HCT116 (cell line): ENCODE measurements at regions not wholly inside any gene's neighbourhood (a gene's known extent, or its start where the extent isn't known, plus 50 kb on each side); places are given as distances from the start of the nearest gene placed in this dataset.

ENCODE experiments used
- ATAC-seq: fragments of 200-7000 bp; cut with Tn5 transposase; 2 replicates; pipeline ENCODE4 v1.9.1; 2020; ENCODE audit warnings: mild to moderate bottlenecking, moderate library complexity
- BruUV-seq: library from RNA; stranded (reverse); fragments of 400-500 nt; replicated peaks from 2 replicates; lab custom pipeline; 2021; lab: Mats Ljungman, UMichigan
- CTCF ChIA-PET: fragments of 300-600 bp; sonication (Branson Sonifier 250); formaldehyde crosslinking; loops from one replicate; lab custom pipeline; 2021; ENCODE audit warnings: antibody characterized with exemption; lab: Charles Lee
- POLR2A ChIA-PET: fragments of 300-600, 350-600 bp; sonication (Branson Sonifier 250); formaldehyde crosslinking; loops from one replicate; lab custom pipeline; 2021; ENCODE audit warnings: antibody characterized with exemption; lab: Charles Lee
- RAD21 ChIA-PET, 2 experiments: fragments of 300-600 bp; sonication (Branson Sonifier 250); formaldehyde crosslinking; loops; one replicate each; lab custom pipeline; 2023; ENCODE audit warnings: low total read pairs in 2 of 2; ENCODE audit not compliant: uncharacterized antibody in 2 of 2, unreplicated experiment in 2 of 2, low non-redundant PET in 1 of 2; lab: Charles Lee
- DNase-seq: peaks from one replicate; pipeline ENCODE4 v3.0.0-alpha.2; 2010; ENCODE audit warnings: low read depth, low spot score
- H2AFZ ChIP-seq: fragments of 200-600 bp; shearing (Covaris generic), sonication (generic); 2 replicates; pipeline ENCODE4 v1.6.1; 2017; ENCODE audit warnings: low read depth, mixed run types, mixed read lengths, antibody characterized with exemption, low read length; ENCODE audit not compliant: poor library complexity, severe bottlenecking
- H3K27ac ChIP-seq: 2 replicates; pipeline ENCODE4 v1.5.1; 2012; ENCODE audit warnings: low read depth, low read length
- H3K27me3 ChIP-seq: fragments of 200-600 bp; sonication (generic); 2 replicates; pipeline ENCODE4 v1.6.1; 2016; ENCODE audit warnings: mixed run types, low read length, mixed read lengths; ENCODE audit not compliant: insufficient read depth
- H3K36me3 ChIP-seq, 2 experiments: fragments of 200-500 bp in 1 of 2; fragments of 200-600 bp in 1 of 2; sonication (Bioruptor generic) in 1 of 2; sonication (generic) in 1 of 2; 2 replicates each; pipeline versions ENCODE4 v1.5.1 to v1.6.1; 2014 to 2016; ENCODE audit warnings: low read length in 2 of 2, inconsistent platforms in 1 of 2, mixed read lengths in 1 of 2, mixed run types in 1 of 2; ENCODE audit not compliant: insufficient read depth in 2 of 2, control insufficient read depth in 1 of 2
- H3K4me1 ChIP-seq, 2 experiments: fragments of 200-600 bp in 1 of 2; sonication (generic) in 1 of 2; 2 replicates each; pipeline versions ENCODE4 v1.5.1 to v1.6.1; 2012 to 2017; ENCODE audit warnings: low read length in 2 of 2, inconsistent platforms in 1 of 2, mild to moderate bottlenecking in 1 of 2, mixed read lengths in 1 of 2, mixed run types in 1 of 2, moderate library complexity in 1 of 2; ENCODE audit not compliant: insufficient read depth in 2 of 2, control insufficient read depth in 1 of 2
- H3K4me2 ChIP-seq: fragments of 200-600 bp; sonication (generic); 2 replicates; pipeline ENCODE4 v1.6.1; 2017; ENCODE audit warnings: mixed run types, low read length, mixed read lengths
- H3K4me3 ChIP-seq, 2 experiments: fragments of 200-600 bp in 1 of 2; sonication (generic) in 1 of 2; replicated peaks in 1 of 2; 2 replicates each; pipeline ENCODE4 v1.5.1; 2011 to 2016; ENCODE audit warnings: low read length in 2 of 2, control low read depth in 1 of 2, low read depth in 1 of 2, mild to moderate bottlenecking in 1 of 2, mixed read lengths in 1 of 2, mixed run types in 1 of 2
- H3K79me2 ChIP-seq: fragments of 200-600 bp; sonication (generic); 2 replicates; pipeline ENCODE4 v1.6.1; 2017; ENCODE audit warnings: mild to moderate bottlenecking, mixed run types, low read length, moderate library complexity, mixed read lengths; ENCODE audit not compliant: insufficient read depth
- H3K9ac ChIP-seq: fragments of 200-600 bp; sonication (generic); 2 replicates; pipeline ENCODE4 v1.6.1; 2016; ENCODE audit warnings: low read length, mixed read lengths
- H3K9me2 ChIP-seq: fragments of 200-600 bp; sonication (generic), shearing (Covaris generic); 2 replicates; pipeline ENCODE4 v1.6.1; 2017; ENCODE audit warnings: mixed run types, mild to moderate bottlenecking, moderate library complexity; ENCODE audit not compliant: insufficient read depth
- H3K9me3 ChIP-seq, 2 experiments: fragments of 200-500 bp in 1 of 2; fragments of 200-600 bp in 1 of 2; sonication (Bioruptor generic) in 1 of 2; sonication (generic) in 1 of 2; 2 replicates each; pipeline ENCODE4 v1.6.1; 2014 to 2017; ENCODE audit warnings: low read length in 2 of 2, mixed read lengths in 2 of 2, inconsistent platforms in 1 of 2, low read depth in 1 of 2, mild to moderate bottlenecking in 1 of 2, mixed run types in 1 of 2, moderate library complexity in 1 of 2; ENCODE audit not compliant: control insufficient read depth in 1 of 2, insufficient read depth in 1 of 2
- H4K20me1 ChIP-seq: fragments of 200-600 bp; sonication (generic), shearing (Covaris generic); 2 replicates; pipeline ENCODE4 v1.6.1; 2017; ENCODE audit warnings: mixed run types, mild to moderate bottlenecking, moderate library complexity; ENCODE audit not compliant: insufficient read depth
- EZH2 ChIP-seq: fragments of 200-600 bp; sonication (generic); IDR thresholded peaks from 2 replicates; pipeline ENCODE4 v1.6.1; 2017; ENCODE audit warnings: antibody characterized with exemption, mixed run types
- EZH2phosphoT487 ChIP-seq: fragments of 200-600 bp; IDR thresholded peaks from 2 replicates; pipeline ENCODE4 v1.6.1; 2018; ENCODE audit warnings: antibody characterized with exemption, borderline replicate concordance
- JUND ChIP-seq: IDR thresholded peaks from 2 replicates; pipeline ENCODE4 v1.6.1; 2012
- POLR2A ChIP-seq: IDR thresholded peaks from 2 replicates; pipeline ENCODE4 v1.7.0; 2011; ENCODE audit warnings: borderline replicate concordance; ENCODE audit not compliant: insufficient read depth, insufficient read length; ENCODE audit errors: extremely low read depth
- POLR2AphosphoS5 ChIP-seq: IDR thresholded peaks from 2 replicates; pipeline ENCODE4 v1.6.1; 2011; ENCODE audit warnings: mild to moderate bottlenecking, low read depth, low read length, moderate library complexity
- RAD21 ChIP-seq: IDR thresholded peaks from 2 replicates; pipeline ENCODE4 v1.6.1; 2012; ENCODE audit warnings: low read depth, mild to moderate bottlenecking
- REST ChIP-seq: IDR thresholded peaks from 2 replicates; pipeline ENCODE4 v1.6.1; 2012; ENCODE audit warnings: low read depth
- SIN3A ChIP-seq: IDR thresholded peaks from 2 replicates; pipeline ENCODE4 v1.6.1; 2012; ENCODE audit warnings: low read depth
- SP1 ChIP-seq: IDR thresholded peaks from 2 replicates; pipeline ENCODE4 v1.6.1; 2012; ENCODE audit warnings: low read depth
- TCF7L2 ChIP-seq: IDR thresholded peaks from 2 replicates; pipeline ENCODE4 v1.7.0; 2011; ENCODE audit warnings: borderline replicate concordance, inconsistent platforms; ENCODE audit not compliant: insufficient read depth, insufficient read length; ENCODE audit errors: extremely low read depth
- ZBTB33 ChIP-seq: IDR thresholded peaks from 2 replicates; pipeline ENCODE4 v1.6.1; 2011; ENCODE audit warnings: mild to moderate bottlenecking, low read length, moderate library complexity; ENCODE audit not compliant: insufficient replicate concordance; ENCODE audit errors: extremely low read depth
- ZFX ChIP-seq: fragments of 450-650 bp; IDR thresholded peaks from 2 replicates; pipeline ENCODE4 v1.6.1; 2017
- ZNF274 ChIP-seq: fragments of 200-500 bp; sonication (Bioruptor generic); IDR thresholded peaks from 2 replicates; pipeline ENCODE4 v1.6.1; 2014; ENCODE audit warnings: mild to moderate bottlenecking, low read depth, low read length, inconsistent platforms
- intact Hi-C: fragments of 100-400 bp; cut with micrococcal nuclease; formaldehyde crosslinking; loops from 2 replicates; pipeline ENCODE4 v1.10.0; 2022

- Histone ChIP-seq H3K4me2 (no peak overlapping the region), H3K9ac (no peak overlapping the region), H2AFZ (no peak overlapping the region), H3K9me2 (no peaks in the 10 kb centered on the region), H3K4me3 (no peak overlapping the region), H3K79me2 (no peaks in the 10 kb centered on the region), H4K20me1 (no peaks in the 10 kb centered on the region), H3K9me3 (no peaks in the 10 kb centered on the region), H3K36me3 (no peaks in the 10 kb centered on the region), H3K27ac (no peak overlapping the region), H3K27me3 (peaks cover 89% of the 10 kb centered on the region), H3K4me1 (no peaks in the 10 kb centered on the region)
- CTCF ChIA-PET, result no interaction called here
- BruUV-seq, result no TSS peak
- intact Hi-C loops, result no loop called here
- RAD21 ChIA-PET, result no interaction called here
- DNase-seq, result no peak
- ATAC-seq, result no peak
- TF ChIP-seq SIN3A (no peak), REST (no peak), SP1 (no peak), TCF7L2 (no peak), EZH2phosphoT487 (no peak), EZH2 (no peak), RAD21 (no peak), JUND (no peak), POLR2A (no peak), ZBTB33 (no peak), POLR2AphosphoS5 (no peak), ZFX (no peak), ZNF274 (no peak)
- POLR2A ChIA-PET, result no interaction called here
Measured at GRCh38 chr12:15050659-15051058, 77.8 kb downstream of the PDE6H start.
